ENCODE measurements at regions not wholly inside any gene's neighbourhood (a gene's known extent, or its start where the extent isn't known, plus 50 kb on each side); places are given as distances from the start of the nearest gene placed in this dataset.
"Not testable (repeated sequence)": the region's sequence is repeated elsewhere in the genome, so short reads cannot be mapped to it uniquely, and the experiment has no call there.

GRCh38 chr2:138235041-138235440 lies 266.5 kb upstream of the SPOPL start:
- H3K4me3 Mint-ChIP-seq = no peak overlapping the region
- H3K36me3 Mint-ChIP-seq = no peaks in the 10 kb centered on the region
- H3K4me1 Mint-ChIP-seq = peaks cover 2% of the 10 kb centered on the region
- peaks cover 2% of the 10 kb centered on the region for H3K27me3 Mint-ChIP-seq
- no peak for DNase-seq (ENCODE audit: low spot score in 2 of 2)
- ATAC-seq (ENCODE audit: low read depth) = no peak
- no peak overlapping the region for H3K27ac Mint-ChIP-seq
- no peaks in the 10 kb centered on the region for H3K9me3 Mint-ChIP-seq

GRCh38 chr2:138236142-138236541 lies 265.4 kb upstream of the SPOPL start:
- H3K4me1 Mint-ChIP-seq = peaks cover 2% of the 10 kb centered on the region
- DNase-seq (ENCODE audit: low spot score in 2 of 2) = no peak
- H3K27ac Mint-ChIP-seq = no peak overlapping the region
- peaks cover 2% of the 10 kb centered on the region for H3K27me3 Mint-ChIP-seq
- no peak overlapping the region for H3K4me3 Mint-ChIP-seq
- H3K36me3 Mint-ChIP-seq = no peaks in the 10 kb centered on the region
- ATAC-seq (ENCODE audit: low read depth) = no peak
- no peaks in the 10 kb centered on the region for H3K9me3 Mint-ChIP-seq

DNA sequence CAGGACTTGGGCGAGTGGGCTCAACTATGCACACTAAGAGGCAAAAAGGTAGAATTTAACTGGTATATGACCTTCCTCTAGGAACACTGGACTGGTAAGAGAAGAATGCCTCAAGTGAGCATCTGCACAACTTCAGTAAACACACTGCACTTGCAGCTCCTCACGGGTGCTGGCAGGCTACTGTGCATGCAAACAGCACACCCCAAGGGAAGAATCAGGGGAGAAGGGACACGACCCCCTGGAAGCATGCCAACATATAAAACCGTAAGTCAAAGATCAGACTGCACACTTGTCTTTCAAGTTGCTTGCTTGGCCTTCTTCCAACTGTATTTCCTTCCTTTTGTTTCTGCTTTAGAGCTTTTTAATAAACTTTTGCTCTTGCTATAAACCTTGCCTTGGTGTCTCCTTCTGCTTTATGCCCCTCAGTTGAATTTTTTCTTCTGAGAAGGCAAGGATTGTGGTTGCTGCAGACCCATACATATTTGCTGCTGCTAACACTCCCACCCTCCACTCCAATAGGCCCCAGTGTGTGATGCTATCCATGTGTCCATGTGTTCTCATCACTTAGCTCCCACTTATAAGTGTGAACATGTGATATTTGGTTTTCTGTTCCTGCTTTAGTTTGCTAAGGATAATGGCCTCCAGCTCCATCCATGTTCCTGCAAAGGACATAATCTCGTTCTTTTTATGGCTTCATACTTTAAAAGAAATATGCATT lies 263.7 kb upstream of the SPOPL start:
- Mint-ChIP-seq H3K4me3 (no peak overlapping the region), H3K27me3 (peaks cover 2% of the 10 kb centered on the region), H3K36me3 (no peaks in the 10 kb centered on the region), H3K4me1 (peaks cover 2% of the 10 kb centered on the region), H3K9me3 (no peaks in the 10 kb centered on the region), H3K27ac (peak overlapping the region; percentile 32)
- ATAC-seq (ENCODE audit: low read depth) (no peak), DNase-seq (ENCODE audit: low spot score in 2 of 2) (no peak)

GRCh38 chr2:138238908-138239307 lies 262.7 kb upstream of the SPOPL start:
- Mint-ChIP-seq H3K27ac (no peak overlapping the region), H3K9me3 (no peaks in the 10 kb centered on the region), H3K4me3 (no peak overlapping the region), H3K36me3 (no peaks in the 10 kb centered on the region), H3K4me1 (peaks cover 2% of the 10 kb centered on the region), H3K27me3 (peaks cover 2% of the 10 kb centered on the region)
- no peak for DNase-seq (ENCODE audit: low spot score in 2 of 2)
- no peak for ATAC-seq (ENCODE audit: low read depth)

- Mint-ChIP-seq H3K36me3 (no peaks in the 10 kb centered on the region), H3K9me3 (no peaks in the 10 kb centered on the region), H3K27me3 (peaks cover 2% of the 10 kb centered on the region), H3K27ac (no peak overlapping the region), H3K4me3 (no peak overlapping the region), H3K4me1 (peaks cover 2% of the 10 kb centered on the region)
- ATAC-seq (ENCODE audit: low read depth) = no peak
- DNase-seq (ENCODE audit: low spot score in 2 of 2) = no peak
Measured at GRCh38 chr2:138239902-138240491, 261.6 kb upstream of the SPOPL start.

DNA sequence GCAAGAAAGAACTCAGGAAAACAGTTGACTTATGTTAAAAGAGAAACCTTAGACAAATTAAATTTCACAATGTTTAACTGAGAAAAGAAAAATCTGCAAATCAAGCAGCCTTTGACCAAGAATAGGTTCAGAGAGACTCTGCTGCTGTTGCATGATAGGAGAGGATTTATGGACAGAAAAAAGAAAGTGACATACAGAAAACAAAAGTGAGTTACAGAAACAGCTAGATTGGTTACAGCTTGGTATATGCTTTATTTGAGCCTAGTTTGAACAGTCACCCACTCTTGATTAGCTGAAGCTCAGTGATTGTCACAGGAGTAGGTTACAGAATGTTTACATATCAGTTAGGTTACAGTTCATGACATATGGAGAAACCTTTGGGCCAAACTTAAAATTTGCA lies 258.2 kb upstream of the SPOPL start:
- ATAC-seq (ENCODE audit: low read depth) (no peak), DNase-seq (ENCODE audit: low spot score in 2 of 2) (no peak)
- Mint-ChIP-seq H3K4me1 (no peaks in the 10 kb centered on the region), H3K27ac (no peak overlapping the region), H3K27me3 (no peaks in the 10 kb centered on the region), H3K36me3 (no peaks in the 10 kb centered on the region), H3K4me3 (no peak overlapping the region), H3K9me3 (no peaks in the 10 kb centered on the region)

DNA sequence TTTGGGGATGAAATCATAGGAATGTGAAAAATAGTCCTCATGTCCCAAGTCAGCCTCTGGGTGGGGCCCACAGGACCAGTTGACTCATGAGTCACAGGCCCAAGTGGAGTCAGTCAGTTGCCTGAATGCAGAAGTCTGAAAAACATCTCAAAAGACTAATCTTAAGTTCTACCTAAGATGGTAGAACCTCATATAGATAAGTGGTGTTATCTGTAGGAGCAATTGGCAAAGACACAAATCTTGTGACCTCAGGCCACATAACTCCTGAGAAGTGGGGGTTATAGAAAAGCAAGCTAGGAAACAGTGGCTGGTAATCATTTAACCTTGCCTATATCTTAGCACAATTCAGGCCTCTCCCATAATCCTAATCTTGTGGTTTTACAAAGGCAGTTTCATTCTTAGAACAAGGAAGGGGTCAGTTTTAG lies 257.1 kb upstream of the SPOPL start:
- Mint-ChIP-seq H3K36me3 (no peaks in the 10 kb centered on the region), H3K4me1 (no peaks in the 10 kb centered on the region)
- DNase-seq (ENCODE audit: low spot score in 2 of 2) = no peak

DNA sequence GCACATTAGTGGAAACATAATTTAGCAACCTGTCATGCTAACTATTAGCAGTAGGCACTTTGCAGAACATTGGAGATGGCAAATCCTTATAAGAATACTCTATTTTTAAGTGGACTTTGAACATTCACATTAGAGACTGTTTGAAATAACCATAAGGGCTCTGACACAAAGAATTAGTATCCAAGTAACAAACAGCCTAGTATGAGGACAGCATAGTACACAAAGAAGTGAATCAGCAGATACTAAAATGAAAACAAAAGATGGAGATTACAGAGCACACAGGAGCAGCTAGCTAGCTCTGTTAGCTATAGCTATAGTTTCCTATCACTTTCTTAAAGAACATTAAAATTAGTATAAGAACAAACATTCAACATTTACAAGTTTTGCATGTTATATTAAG lies 256.3 kb upstream of the SPOPL start:
- H3K27ac Mint-ChIP-seq = no peak overlapping the region
- ATAC-seq (ENCODE audit: low read depth) = no peak
- no peak for DNase-seq (ENCODE audit: low spot score in 2 of 2)
- H3K4me3 Mint-ChIP-seq = no peak overlapping the region
- no peaks in the 10 kb centered on the region for H3K27me3 Mint-ChIP-seq
- H3K9me3 Mint-ChIP-seq = no peaks in the 10 kb centered on the region
- H3K36me3 Mint-ChIP-seq = no peaks in the 10 kb centered on the region
- H3K4me1 Mint-ChIP-seq = no peaks in the 10 kb centered on the region

More for the DNA sequence above, 257.1 kb upstream of the SPOPL start:
- H3K27me3 Mint-ChIP-seq = no peaks in the 10 kb centered on the region
- H3K9me3 Mint-ChIP-seq = no peaks in the 10 kb centered on the region
- H3K27ac Mint-ChIP-seq = no peak overlapping the region
- H3K4me3 Mint-ChIP-seq = no peak overlapping the region
- no peak for ATAC-seq (ENCODE audit: low read depth)

GRCh38 chr2:138247302-138247701 lies 254.3 kb upstream of the SPOPL start:
- ATAC-seq (ENCODE audit: low read depth) = no peak
- Mint-ChIP-seq H3K9me3 (no peaks in the 10 kb centered on the region), H3K36me3 (no peaks in the 10 kb centered on the region)

DNA sequence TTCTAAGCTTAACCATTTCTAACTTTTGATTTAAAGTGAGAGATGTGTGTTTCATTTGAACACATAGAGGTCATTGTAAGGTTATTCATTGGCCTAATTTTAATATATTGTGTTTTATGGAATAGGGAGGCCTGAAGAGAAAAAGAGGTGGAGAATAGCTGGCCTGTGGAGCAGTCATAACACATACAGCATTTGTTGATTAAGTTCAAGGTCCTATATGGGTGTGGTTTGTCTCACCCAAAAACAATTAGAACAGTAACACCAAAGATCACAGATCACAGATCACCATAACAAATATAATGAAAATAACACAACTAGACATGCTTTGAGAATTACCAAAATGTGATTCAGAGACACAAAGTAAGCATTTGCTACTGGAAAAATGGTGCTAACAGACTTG lies 252.4 kb upstream of the SPOPL start:
- Mint-ChIP-seq H3K4me1 (no peaks in the 10 kb centered on the region), H3K9me3 (no peaks in the 10 kb centered on the region), H3K27me3 (no peaks in the 10 kb centered on the region), H3K4me3 (no peak overlapping the region), H3K27ac (no peak overlapping the region), H3K36me3 (no peaks in the 10 kb centered on the region)
- ATAC-seq (ENCODE audit: low read depth) (no peak), DNase-seq (ENCODE audit: low spot score in 2 of 2) (no peak)

More at GRCh38 chr2:138247302-138247701, 254.3 kb upstream of the SPOPL start:
- Mint-ChIP-seq H3K27me3 (no peaks in the 10 kb centered on the region), H3K4me1 (no peaks in the 10 kb centered on the region), H3K4me3 (no peak overlapping the region), H3K27ac (no peak overlapping the region)
- no peak for DNase-seq (ENCODE audit: low spot score in 2 of 2)

- H3K27ac Mint-ChIP-seq; H3K4me3 Mint-ChIP-seq; ATAC-seq (ENCODE audit: low read depth); DNase-seq (ENCODE audit: low spot score in 2 of 2); H3K4me1 Mint-ChIP-seq; H3K9me3 Mint-ChIP-seq; H3K36me3 Mint-ChIP-seq; H3K27me3 Mint-ChIP-seq: not testable (repeated sequence)
Measured at GRCh38 chr2:138250843-138251320, 250.7 kb upstream of the SPOPL start.

- H3K4me3 Mint-ChIP-seq = no peak overlapping the region
- H3K36me3 Mint-ChIP-seq = peaks cover 2% of the 10 kb centered on the region
- H3K4me1 Mint-ChIP-seq = no peaks in the 10 kb centered on the region
- H3K9me3 Mint-ChIP-seq = peaks cover 8% of the 10 kb centered on the region
- no peaks in the 10 kb centered on the region for H3K27me3 Mint-ChIP-seq
- no peak overlapping the region for H3K27ac Mint-ChIP-seq
- no peak for ATAC-seq (ENCODE audit: low read depth)
- no peak for DNase-seq (ENCODE audit: low spot score in 2 of 2)
Measured at GRCh38 chr2:138252587-138252986, 249.0 kb upstream of the SPOPL start.

DNA sequence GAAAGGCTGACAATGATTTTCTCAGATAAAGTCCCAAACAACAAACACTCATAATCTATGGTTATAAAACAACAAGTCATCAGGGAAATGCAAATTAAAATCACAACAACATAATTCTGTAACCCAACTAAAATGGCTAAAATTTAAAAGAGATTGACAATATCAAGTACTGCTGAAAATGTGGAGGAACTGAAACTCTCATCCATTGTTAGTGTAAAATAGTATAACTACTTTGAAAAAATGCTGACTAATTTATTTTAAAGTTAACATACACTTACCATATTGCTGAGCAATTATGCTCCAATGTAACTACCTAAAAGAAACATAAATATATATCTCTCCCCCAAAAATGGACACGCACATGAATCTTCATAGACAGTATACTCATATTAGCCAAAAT lies 245.9 kb upstream of the SPOPL start:
- H3K27me3 Mint-ChIP-seq = no peaks in the 10 kb centered on the region
- no peak overlapping the region for H3K27ac Mint-ChIP-seq
- DNase-seq (ENCODE audit: low spot score in 2 of 2) (no peak), ATAC-seq (ENCODE audit: low read depth) (no peak)
- H3K4me1 Mint-ChIP-seq = no peaks in the 10 kb centered on the region
- H3K9me3 Mint-ChIP-seq = peaks cover 8% of the 10 kb centered on the region
- no peak overlapping the region for H3K4me3 Mint-ChIP-seq
- H3K36me3 Mint-ChIP-seq = peaks cover 2% of the 10 kb centered on the region

DNA sequence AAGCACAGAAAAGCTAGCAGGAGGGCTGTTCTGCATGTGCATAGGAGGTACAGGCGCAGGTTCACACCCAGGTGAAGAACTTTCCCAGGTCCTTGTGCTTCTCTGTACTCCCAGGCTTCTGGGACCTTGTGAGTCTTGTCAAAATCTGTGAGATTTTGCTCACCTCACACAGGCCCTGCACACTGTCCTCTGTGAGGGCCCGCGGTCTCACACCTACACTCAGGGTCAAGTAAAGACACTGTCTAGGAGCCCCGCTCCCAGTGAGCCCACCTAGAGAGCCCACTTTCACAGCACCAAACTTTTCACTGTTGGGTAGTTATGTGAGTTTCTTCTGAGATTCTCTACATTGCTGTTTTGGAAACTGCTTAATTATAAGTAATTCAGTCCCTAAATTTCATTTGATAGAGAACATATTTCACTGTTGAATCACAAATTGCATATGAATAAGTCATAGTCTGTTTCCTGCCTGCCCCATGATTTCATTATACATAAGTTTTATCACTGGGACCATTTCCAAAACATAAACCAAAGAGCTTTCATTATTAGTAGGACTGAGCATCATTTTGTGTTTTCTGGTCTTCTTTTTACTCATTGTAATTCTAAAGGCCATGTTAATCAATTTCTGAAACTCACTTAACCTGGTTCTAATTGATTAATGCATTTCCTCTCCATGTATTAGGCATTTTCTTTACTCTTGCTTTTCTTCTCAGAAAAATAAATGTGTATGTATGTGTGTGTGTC lies 234.2 kb upstream of the SPOPL start:
- Mint-ChIP-seq H3K9me3 (peaks cover 10% of the 10 kb centered on the region), H3K27ac (no peak overlapping the region), H3K4me3 (no peak overlapping the region), H3K27me3 (no peaks in the 10 kb centered on the region), H3K4me1 (no peaks in the 10 kb centered on the region), H3K36me3 (no peaks in the 10 kb centered on the region)
- ATAC-seq (ENCODE audit: low read depth) (no peak), DNase-seq (ENCODE audit: low spot score in 2 of 2) (no peak)

Data from memory B cell (primary cell).